ENCODE measurements at regions not wholly inside any gene's neighbourhood (a gene's known extent, or its start where the extent isn't known, plus 50 kb on each side); places are given as distances from the start of the nearest gene placed in this dataset.
A peak's percentile ranks its signal among the peaks of the same experiment; 100 is the strongest.

- DNase-seq (ENCODE audit: low spot score): no peak
Observed at GRCh38 chr5:132130918-132131715, 57.5 kb downstream of the CSF2 start.

- DNase-seq (ENCODE audit: low spot score): no peak
Observed at GRCh38 chr5:132132138-132132537, 58.5 kb downstream of the CSF2 start.

- peak; percentile 60 for DNase-seq (ENCODE audit: low spot score)
Observed at GRCh38 chr5:132134384-132134783, 60.8 kb downstream of the CSF2 start.

GRCh38 chr5:132136906-132137305 lies 63.3 kb downstream of the CSF2 start:
- no peak for DNase-seq (ENCODE audit: low spot score)

GRCh38 chr5:132138260-132138659 lies 64.7 kb downstream of the CSF2 start:
- DNase-seq (ENCODE audit: low spot score): no peak
